ENCODE measurements at regions not wholly inside any gene's neighbourhood (a gene's known extent, or its start where the extent isn't known, plus 50 kb on each side); places are given as distances from the start of the nearest gene placed in this dataset.

- ATAC-seq = no peak
- TF ChIP-seq EZH2phosphoT487 (IDR thresholded peaks at IDR 0.05; ENCODE audit: borderline replicate concordance, low read length) = no peak
- TF ChIP-seq, protein P1, sequence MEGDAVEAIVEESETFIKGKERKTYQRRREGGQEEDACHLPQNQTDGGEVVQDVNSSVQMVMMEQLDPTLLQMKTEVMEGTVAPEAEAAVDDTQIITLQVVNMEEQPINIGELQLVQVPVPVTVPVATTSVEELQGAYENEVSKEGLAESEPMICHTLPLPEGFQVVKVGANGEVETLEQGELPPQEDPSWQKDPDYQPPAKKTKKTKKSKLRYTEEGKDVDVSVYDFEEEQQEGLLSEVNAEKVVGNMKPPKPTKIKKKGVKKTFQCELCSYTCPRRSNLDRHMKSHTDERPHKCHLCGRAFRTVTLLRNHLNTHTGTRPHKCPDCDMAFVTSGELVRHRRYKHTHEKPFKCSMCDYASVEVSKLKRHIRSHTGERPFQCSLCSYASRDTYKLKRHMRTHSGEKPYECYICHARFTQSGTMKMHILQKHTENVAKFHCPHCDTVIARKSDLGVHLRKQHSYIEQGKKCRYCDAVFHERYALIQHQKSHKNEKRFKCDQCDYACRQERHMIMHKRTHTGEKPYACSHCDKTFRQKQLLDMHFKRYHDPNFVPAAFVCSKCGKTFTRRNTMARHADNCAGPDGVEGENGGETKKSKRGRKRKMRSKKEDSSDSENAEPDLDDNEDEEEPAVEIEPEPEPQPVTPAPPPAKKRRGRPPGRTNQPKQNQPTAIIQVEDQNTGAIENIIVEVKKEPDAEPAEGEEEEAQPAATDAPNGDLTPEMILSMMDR (conservative IDR thresholded peaks at IDR 0.05; ENCODE audit: low read depth, low read length) = no peak
- H3K27ac ChIP-seq (ENCODE audit: low read length) = no peak overlapping the region
- no peak overlapping the region for H3K9ac ChIP-seq (ENCODE audit: low read length)
- no peaks in the 10 kb centered on the region for H3K36me3 ChIP-seq (ENCODE audit: low read depth, low read length)
- H3K27me3 ChIP-seq (ENCODE audit: low read length) = no peaks in the 10 kb centered on the region
- no peak overlapping the region for H3K4me2 ChIP-seq (ENCODE audit: low read length)
- H3K4me1 ChIP-seq (ENCODE audit: insufficient read depth, low read length) = no peaks in the 10 kb centered on the region
- no peaks in the 10 kb centered on the region for H3K79me2 ChIP-seq (ENCODE audit: low read length)
- intact Hi-C loops (cut with micrococcal nuclease) = no loop called here
- H4K20me1 ChIP-seq (ENCODE audit: low read length) = no peaks in the 10 kb centered on the region
- no peaks in the 10 kb centered on the region for H3K9me3 ChIP-seq (ENCODE audit: low read length)
- ChIA-PET CTCF (no interaction called here), POLR2A (ENCODE audit: unreplicated experiment) (no interaction called here)
- no TSS peak for BruUV-seq (replicated peaks)
- no peak overlapping the region for H3K4me3 ChIP-seq (ENCODE audit: low read length)
- peak; percentile 4 for DNase-seq
- H3F3A ChIP-seq (ENCODE audit: low read length, unreplicated experiment) = no peaks in the 10 kb centered on the region
- H2AFZ ChIP-seq (ENCODE audit: low read length) = no peak overlapping the region
- H3K9me2 ChIP-seq (replicated peaks; ENCODE audit: low read length) = no peaks in the 10 kb centered on the region
Observed at GRCh38 chr9:106110483-106110882, 416.1 kb downstream of the TMEM38B start.

DNA sequence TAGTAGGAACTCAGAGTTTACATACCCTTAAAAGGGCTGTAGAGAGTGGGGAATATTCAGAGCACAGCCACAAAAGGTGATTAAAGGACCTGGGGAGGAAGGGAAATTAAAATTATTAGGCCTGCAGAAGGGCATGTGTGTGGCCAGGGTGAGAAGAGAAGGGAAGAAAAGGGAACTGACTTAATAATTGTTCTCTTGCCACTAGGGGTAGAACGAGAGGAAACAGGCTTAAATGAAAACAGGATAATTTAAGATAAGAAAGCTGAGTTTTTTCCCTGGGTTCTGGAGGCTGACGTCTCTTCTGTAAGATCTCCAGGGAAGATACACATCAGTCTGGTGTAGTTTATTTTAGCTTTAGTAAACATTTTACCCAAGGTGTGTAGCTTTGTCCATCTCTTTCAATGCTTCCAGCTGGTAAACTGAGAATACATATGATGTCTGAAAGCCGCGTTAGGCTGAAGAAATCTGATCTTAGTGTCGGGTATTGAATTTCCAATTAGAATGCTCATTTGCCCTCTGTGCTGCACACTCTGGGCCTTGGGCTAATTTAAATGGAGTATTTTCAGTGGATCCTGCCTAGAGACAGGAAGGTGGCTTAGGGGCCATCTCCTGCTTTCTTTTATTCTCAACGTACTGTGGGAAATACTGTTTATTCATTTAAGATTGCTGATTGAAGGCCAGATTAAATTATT lies 416.8 kb downstream of the TMEM38B start:
- Histone ChIP-seq H3K9ac (ENCODE audit: low read length) (no peak overlapping the region), H3K4me2 (ENCODE audit: low read length) (no peak overlapping the region), H3K9me2 (replicated peaks; ENCODE audit: low read length) (no peaks in the 10 kb centered on the region), H3K9me3 (ENCODE audit: low read length) (no peaks in the 10 kb centered on the region), H3K4me1 (ENCODE audit: insufficient read depth, low read length) (no peaks in the 10 kb centered on the region), H3K36me3 (ENCODE audit: low read depth, low read length) (no peaks in the 10 kb centered on the region), H2AFZ (ENCODE audit: low read length) (no peak overlapping the region), H3F3A (ENCODE audit: low read length, unreplicated experiment) (no peaks in the 10 kb centered on the region), H4K20me1 (ENCODE audit: low read length) (no peaks in the 10 kb centered on the region), H3K79me2 (ENCODE audit: low read length) (no peaks in the 10 kb centered on the region), H3K27ac (ENCODE audit: low read length) (no peak overlapping the region), H3K4me3 (ENCODE audit: low read length) (no peak overlapping the region), H3K27me3 (ENCODE audit: low read length) (no peaks in the 10 kb centered on the region)
- intact Hi-C loops (cut with micrococcal nuclease) = no loop called here
- ChIA-PET POLR2A (ENCODE audit: unreplicated experiment) (no interaction called here), CTCF (interaction anchor here (0.6 kb wide), 1 partner anchor 35 kb away, joined by 4 read pairs; no protein-coding TSS in a partner anchor)
- TF ChIP-seq EZH2 (IDR thresholded peaks at IDR 0.05; ENCODE audit: low read length, unreplicated experiment) = no peak
- no peak for TF ChIP-seq EZH2phosphoT487 (IDR thresholded peaks at IDR 0.05; ENCODE audit: borderline replicate concordance, low read length)
- TF ChIP-seq, protein P1 (conservative IDR thresholded peaks at IDR 0.05; ENCODE audit: low read depth, low read length) = no peak
- no TSS peak for BruUV-seq (replicated peaks)
- ATAC-seq = no peak
- DNase-seq = no peak

GRCh38 chr9:106112935-106113334 lies 418.6 kb downstream of the TMEM38B start:
- Histone ChIP-seq H3K36me3 (ENCODE audit: low read depth, low read length) (no peaks in the 10 kb centered on the region), H4K20me1 (ENCODE audit: low read length) (no peaks in the 10 kb centered on the region), H2AFZ (ENCODE audit: low read length) (no peak overlapping the region), H3K27ac (ENCODE audit: low read length) (no peak overlapping the region), H3K9me2 (replicated peaks; ENCODE audit: low read length) (no peaks in the 10 kb centered on the region), H3K4me1 (ENCODE audit: insufficient read depth, low read length) (no peaks in the 10 kb centered on the region), H3K4me2 (ENCODE audit: low read length) (no peak overlapping the region), H3F3A (ENCODE audit: low read length, unreplicated experiment) (no peaks in the 10 kb centered on the region), H3K9me3 (ENCODE audit: low read length) (no peaks in the 10 kb centered on the region), H3K79me2 (ENCODE audit: low read length) (no peaks in the 10 kb centered on the region), H3K9ac (ENCODE audit: low read length) (no peak overlapping the region), H3K4me3 (ENCODE audit: low read length) (no peak overlapping the region), H3K27me3 (ENCODE audit: low read length) (no peaks in the 10 kb centered on the region)
- TF ChIP-seq, protein P1 (conservative IDR thresholded peaks at IDR 0.05; ENCODE audit: low read depth, low read length) = no peak
- TF ChIP-seq EZH2 (IDR thresholded peaks at IDR 0.05; ENCODE audit: low read length, unreplicated experiment) (no peak), EZH2phosphoT487 (IDR thresholded peaks at IDR 0.05; ENCODE audit: borderline replicate concordance, low read length) (no peak)
- BruUV-seq (replicated peaks) = no TSS peak
- ATAC-seq = no peak
- DNase-seq = no peak
- intact Hi-C loops (cut with micrococcal nuclease) = no loop called here
- ChIA-PET CTCF (no interaction called here), POLR2A (ENCODE audit: unreplicated experiment) (no interaction called here)
